GM23338 (cell line): ENCODE measurements at regions not wholly inside any gene's neighbourhood (a gene's known extent, or its start where the extent isn't known, plus 50 kb on each side); places are given as distances from the start of the nearest gene placed in this dataset.

Source experiments
- ATAC-seq: fragments of 200-7000 bp; cut with Tn5 transposase; 3 replicates; pipeline ENCODE4 v1.9.1; 2020
- DNase-seq: peaks from one replicate; pipeline ENCODE4 v3.0.0-alpha.2; 2015; ENCODE audit warnings: low spot score
- H2AFZ ChIP-seq: fragments of 200-600 bp; sonication (generic); 2 replicates; pipeline ENCODE4 v1.8.0; 2016; ENCODE audit warnings: antibody characterized with exemption, mild to moderate bottlenecking, moderate library complexity
- H3F3A ChIP-seq: fragments of 200-600 bp; sonication (generic); replicated peaks from 2 replicates; pipeline ENCODE4 v1.8.0; 2017; ENCODE audit warnings: antibody characterized with exemption, mixed run types, low read depth
- H3K27ac ChIP-seq: fragments of 200-600 bp; sonication (generic); 2 replicates; pipeline ENCODE4 v1.6.1; 2016; ENCODE audit warnings: low read depth
- H3K27me3 ChIP-seq: fragments of 200-600 bp; sonication (generic); 2 replicates; pipeline ENCODE4 v1.8.0; 2016; ENCODE audit warnings: mild to moderate bottlenecking, mixed run types, moderate library complexity; ENCODE audit not compliant: insufficient read depth
- H3K36me3 ChIP-seq: fragments of 200-600 bp; sonication (generic); 2 replicates; pipeline ENCODE4 v1.8.0; 2016; ENCODE audit warnings: mild to moderate bottlenecking; ENCODE audit not compliant: insufficient read depth
- H3K4me1 ChIP-seq: fragments of 200-600 bp; sonication (generic); 2 replicates; pipeline ENCODE4 v1.8.0; 2016; ENCODE audit warnings: mild to moderate bottlenecking, moderate library complexity; ENCODE audit not compliant: insufficient read depth
- H3K4me2 ChIP-seq: fragments of 200-600 bp; sonication (generic); 2 replicates; pipeline ENCODE4 v1.7.1; 2017; ENCODE audit warnings: mixed run types
- H3K4me3 ChIP-seq: fragments of 200-600 bp; sonication (generic); 2 replicates; pipeline ENCODE4 v1.6.1; 2016; ENCODE audit warnings: mixed run types
- H3K79me2 ChIP-seq: fragments of 200-600 bp; sonication (generic); replicated peaks from 2 replicates; pipeline ENCODE4 v1.8.0; 2017; ENCODE audit warnings: mild to moderate bottlenecking; ENCODE audit not compliant: insufficient read depth
- H3K9me2 ChIP-seq: fragments of 200-600 bp; sonication (generic); 2 replicates; pipeline ENCODE4 v1.8.0; 2017; ENCODE audit not compliant: insufficient read depth
- H4K20me1 ChIP-seq: fragments of 200-600 bp; sonication (generic); replicated peaks from 2 replicates; pipeline ENCODE4 v1.8.0; 2017; ENCODE audit warnings: mild to moderate bottlenecking; ENCODE audit not compliant: insufficient read depth
- H3K27ac Mint-ChIP-seq: 2 replicates; pipeline ENCODE4 v1.8.0; 2020; ENCODE audit warnings: inconsistent platforms, mild to moderate bottlenecking, moderate library complexity, mixed read lengths
- H3K27me3 Mint-ChIP-seq: 3 replicates; pipeline ENCODE4 v1.8.0; 2022; ENCODE audit warnings: low read depth, mild to moderate bottlenecking, moderate library complexity, mixed read lengths, inconsistent platforms; ENCODE audit not compliant: insufficient read depth, poor library complexity
- H3K36me3 Mint-ChIP-seq: 3 replicates; pipeline ENCODE4 v1.8.0; 2021; ENCODE audit warnings: low read depth, mild to moderate bottlenecking, inconsistent platforms, moderate library complexity, mixed read lengths
- H3K4me1 Mint-ChIP-seq: 3 replicates; pipeline ENCODE4 v1.8.0; 2020; ENCODE audit warnings: mild to moderate bottlenecking, inconsistent platforms, mixed read lengths
- H3K4me3 Mint-ChIP-seq: 3 replicates; pipeline ENCODE4 v1.8.0; 2021; ENCODE audit warnings: moderate library complexity, mild to moderate bottlenecking, inconsistent platforms, mixed read lengths
- H3K9me3 Mint-ChIP-seq: 3 replicates; pipeline ENCODE4 v1.8.0; 2020; ENCODE audit warnings: moderate library complexity, mild to moderate bottlenecking, inconsistent platforms, mixed read lengths
- JUNB ChIP-seq: IDR thresholded peaks from one replicate; pipeline ENCODE4 v1.6.1; 2016; ENCODE audit warnings: antibody characterized with exemption; ENCODE audit not compliant: unreplicated experiment
- NANOG ChIP-seq: IDR thresholded peaks from 2 replicates; pipeline ENCODE4 v1.6.1; 2016; ENCODE audit warnings: antibody characterized with exemption, borderline replicate concordance
- STAT1 ChIP-seq: IDR thresholded peaks from one replicate; pipeline ENCODE4 v1.6.1; 2016; ENCODE audit warnings: antibody characterized with exemption; ENCODE audit not compliant: unreplicated experiment
- ZNF114 ChIP-seq: fragments of 250-450 bp; sonication (Bioruptor Pico); IDR thresholded peaks from 2 replicates; pipeline ENCODE4 v1.5.0; 2020; ENCODE audit warnings: mild to moderate bottlenecking, moderate library complexity
- ZNF331 ChIP-seq: fragments of 250-450 bp; sonication (Bioruptor Pico); IDR thresholded peaks from 2 replicates; pipeline ENCODE4 v1.5.0; 2020; ENCODE audit warnings: low read depth, mild to moderate bottlenecking, moderate library complexity
- ZNF462 ChIP-seq: fragments of 250-450 bp; sonication (Bioruptor Pico); IDR thresholded peaks from 2 replicates; pipeline ENCODE4 v1.5.0; 2020; ENCODE audit warnings: mild to moderate bottlenecking, moderate library complexity
- TF ChIP-seq, protein P1 (sequence below), 2 experiments: fragments of 200-600 bp in 1 of 2; sonication (generic) in 1 of 2; conservative IDR thresholded peaks; 2 replicates each; pipeline versions ENCODE4 v1.5.1 to v1.6.1; 2016 to 2017; ENCODE audit warnings: antibody characterized with exemption in 2 of 2, low read depth in 2 of 2, mild to moderate bottlenecking in 2 of 2, moderate library complexity in 1 of 2

GRCh38 chr2:8088810-8089209, 593.0 kb upstream of the ID2 start (continued):
- TF ChIP-seq ZNF462 (CRISPR knock-in tag) = no peak
- no peak for TF ChIP-seq NANOG
- TF ChIP-seq ZNF114 = no peak
- no peak for TF ChIP-seq ZNF331 (CRISPR knock-in tag)
- TF ChIP-seq, protein P1, sequence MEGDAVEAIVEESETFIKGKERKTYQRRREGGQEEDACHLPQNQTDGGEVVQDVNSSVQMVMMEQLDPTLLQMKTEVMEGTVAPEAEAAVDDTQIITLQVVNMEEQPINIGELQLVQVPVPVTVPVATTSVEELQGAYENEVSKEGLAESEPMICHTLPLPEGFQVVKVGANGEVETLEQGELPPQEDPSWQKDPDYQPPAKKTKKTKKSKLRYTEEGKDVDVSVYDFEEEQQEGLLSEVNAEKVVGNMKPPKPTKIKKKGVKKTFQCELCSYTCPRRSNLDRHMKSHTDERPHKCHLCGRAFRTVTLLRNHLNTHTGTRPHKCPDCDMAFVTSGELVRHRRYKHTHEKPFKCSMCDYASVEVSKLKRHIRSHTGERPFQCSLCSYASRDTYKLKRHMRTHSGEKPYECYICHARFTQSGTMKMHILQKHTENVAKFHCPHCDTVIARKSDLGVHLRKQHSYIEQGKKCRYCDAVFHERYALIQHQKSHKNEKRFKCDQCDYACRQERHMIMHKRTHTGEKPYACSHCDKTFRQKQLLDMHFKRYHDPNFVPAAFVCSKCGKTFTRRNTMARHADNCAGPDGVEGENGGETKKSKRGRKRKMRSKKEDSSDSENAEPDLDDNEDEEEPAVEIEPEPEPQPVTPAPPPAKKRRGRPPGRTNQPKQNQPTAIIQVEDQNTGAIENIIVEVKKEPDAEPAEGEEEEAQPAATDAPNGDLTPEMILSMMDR (conservative IDR thresholded peaks at IDR 0.05; ENCODE audit: low read depth in 2 of 2) = no peak
- no peak for TF ChIP-seq JUNB

GRCh38 chr2:8089596-8089995, 592.3 kb upstream of the ID2 start:
- Histone ChIP-seq H4K20me1 (no peaks in the 10 kb centered on the region), H3K4me2 (no peak overlapping the region), H3K4me3 (no peak overlapping the region), H3K27ac (no peak overlapping the region), H3F3A (no peaks in the 10 kb centered on the region), H2AFZ (no peak overlapping the region), H3K4me1 (no peaks in the 10 kb centered on the region), H3K36me3 (no peaks in the 10 kb centered on the region), H3K27me3 (no peaks in the 10 kb centered on the region), H3K9me2 (peaks cover 19% of the 10 kb centered on the region; the same call in 1 of the 2 replicates), H3K79me2 (no peaks in the 10 kb centered on the region)
- H3K4me3 Mint-ChIP-seq = no peak overlapping the region
- H3K36me3 Mint-ChIP-seq = no peaks in the 10 kb centered on the region
- no peaks in the 10 kb centered on the region for H3K27me3 Mint-ChIP-seq
- no peaks in the 10 kb centered on the region for H3K9me3 Mint-ChIP-seq
- no peak for DNase-seq
- H3K27ac Mint-ChIP-seq = no peak overlapping the region
- ATAC-seq = no peak
- H3K4me1 Mint-ChIP-seq = peaks cover 5% of the 10 kb centered on the region
- no peak for TF ChIP-seq STAT1
